HEK293 (cell line): ENCODE measurements at regions not wholly inside any gene's neighbourhood (a gene's known extent, or its start where the extent isn't known, plus 50 kb on each side); places are given as distances from the start of the nearest gene placed in this dataset.
A peak's percentile ranks its signal among the peaks of the same experiment; 100 is the strongest.

Experiments
- CTCF ChIA-PET: fragments of 350-600 bp; formaldehyde crosslinking; extraction: SDS; loops from one replicate; lab custom pipeline; 2021; ENCODE audit warnings: antibody characterized with exemption; lab: Yijun Ruan, JAX
- POLR2A ChIA-PET: fragments of 300-600 bp; formaldehyde crosslinking; extraction: SDS; loops from one replicate; lab custom pipeline; 2020; ENCODE audit warnings: antibody characterized with exemption, inconsistent platforms; lab: Yijun Ruan, JAX
- H3K27ac ChIP-seq: fragments of 200-500 bp; sonication (Bioruptor generic); 2 replicates; pipeline ENCODE4 v1.5.1; 2014; ENCODE audit warnings: low read depth, low read length, control low read depth, inconsistent platforms; ENCODE audit errors: extremely low read depth
- H3K36me3 ChIP-seq, 2 experiments: fragments of 200-500 bp in 1 of 2; sonication (Bioruptor generic) in 1 of 2; 1 replicate in 1 of 2; 2 replicates in 1 of 2; pipeline ENCODE4 v1.5.1; 2014 to 2017; ENCODE audit warnings: inconsistent platforms in 2 of 2, low read length in 2 of 2; ENCODE audit not compliant: control insufficient read depth in 2 of 2, insufficient read depth in 1 of 2
- H3K4me1 ChIP-seq: fragments of 200-500 bp; sonication (Bioruptor generic); 2 replicates; pipeline ENCODE4 v1.5.1; 2014; ENCODE audit warnings: mild to moderate bottlenecking, low read length, inconsistent platforms; ENCODE audit not compliant: control insufficient read depth, insufficient read depth
- H3K4me3 ChIP-seq: 2 replicates; pipeline ENCODE4 v1.5.1; 2011; ENCODE audit warnings: low read depth, mild to moderate bottlenecking, control low read depth, low read length, moderate library complexity
- H3K9me3 ChIP-seq: fragments of 200-500 bp; sonication (Bioruptor generic); 2 replicates; pipeline ENCODE4 v1.5.1; 2014; ENCODE audit warnings: low read depth, low read length, inconsistent platforms; ENCODE audit not compliant: control insufficient read depth, insufficient read depth
- EGR2 ChIP-seq: fragments of 450-650 bp; formaldehyde crosslinking; IDR thresholded peaks from 2 replicates; pipeline ENCODE4 v1.5.1; 2016; ENCODE audit warnings: low read depth, missing biosample characterization, missing genetic modification characterization
- HOXC10 ChIP-seq: sonication (generic); formaldehyde crosslinking; IDR thresholded peaks from 2 replicates; pipeline ENCODE4 v1.8.1; 2023; ENCODE audit warnings: mild to moderate bottlenecking, missing genetic modification reagents
- SETDB1 ChIP-seq: IDR thresholded peaks from one replicate; pipeline ENCODE4 v1.6.1; 2017; ENCODE audit warnings: mild to moderate bottlenecking, low read length, moderate library complexity, mixed read lengths; ENCODE audit not compliant: insufficient read length
- SP2 ChIP-seq: fragments of 450-650 bp; formaldehyde crosslinking; IDR thresholded peaks from 2 replicates; pipeline ENCODE4 v1.5.1; 2016; ENCODE audit warnings: missing biosample characterization, missing genetic modification characterization
- ZBTB20 ChIP-seq: fragments of 450-650 bp; formaldehyde crosslinking; IDR thresholded peaks from 2 replicates; pipeline ENCODE4 v1.5.1; 2016; ENCODE audit warnings: missing biosample characterization, missing genetic modification characterization
- ZFP37 ChIP-seq: fragments of 450-650 bp; formaldehyde crosslinking; IDR thresholded peaks from 2 replicates; pipeline ENCODE4 v1.5.1; 2016; ENCODE audit warnings: missing biosample characterization, missing genetic modification characterization
- ZNF155 ChIP-seq: fragments of 450-650 bp; formaldehyde crosslinking; IDR thresholded peaks from 2 replicates; pipeline ENCODE4 v1.5.1; 2016; ENCODE audit warnings: missing biosample characterization, missing genetic modification characterization
- ZNF280D ChIP-seq: fragments of 450-650 bp; formaldehyde crosslinking; IDR thresholded peaks from 2 replicates; pipeline ENCODE4 v1.5.1; 2016; ENCODE audit warnings: missing biosample characterization, missing genetic modification characterization
- ZNF362 ChIP-seq: fragments of 450-650 bp; formaldehyde crosslinking; IDR thresholded peaks from 2 replicates; pipeline ENCODE4 v1.5.1; 2016; ENCODE audit warnings: missing biosample characterization, missing genetic modification characterization
- ZNF510 ChIP-seq: fragments of 450-650 bp; formaldehyde crosslinking; IDR thresholded peaks from 2 replicates; pipeline ENCODE4 v1.5.1; 2018; ENCODE audit warnings: mild to moderate bottlenecking, missing genetic modification characterization, missing biosample characterization; ENCODE audit not compliant: insufficient replicate concordance
- ZNF654 ChIP-seq: fragments of 450-650 bp; formaldehyde crosslinking; IDR thresholded peaks from 2 replicates; pipeline ENCODE4 v1.5.1; 2016; ENCODE audit warnings: low read depth, missing biosample characterization, missing genetic modification characterization
- TF ChIP-seq, protein P1 (sequence below): fragments of 450-650 bp; formaldehyde crosslinking; IDR thresholded peaks from 2 replicates; pipeline ENCODE4 v1.5.1; 2016; ENCODE audit warnings: missing biosample characterization, missing genetic modification characterization
- TF ChIP-seq, protein P2 (sequence below): fragments of 450-650 bp; formaldehyde crosslinking; conservative IDR thresholded peaks from 2 replicates; pipeline ENCODE4 v1.5.1; 2016; ENCODE audit warnings: low read depth, missing biosample characterization, missing genetic modification characterization
- TF ChIP-seq, protein P3 (sequence below): fragments of 450-650 bp; formaldehyde crosslinking; IDR thresholded peaks from 2 replicates; pipeline ENCODE4 v1.5.1; 2016; ENCODE audit warnings: missing biosample characterization, missing genetic modification characterization, low read depth

- no peak overlapping the region for H3K4me3 ChIP-seq
- TF ChIP-seq, protein P1, sequence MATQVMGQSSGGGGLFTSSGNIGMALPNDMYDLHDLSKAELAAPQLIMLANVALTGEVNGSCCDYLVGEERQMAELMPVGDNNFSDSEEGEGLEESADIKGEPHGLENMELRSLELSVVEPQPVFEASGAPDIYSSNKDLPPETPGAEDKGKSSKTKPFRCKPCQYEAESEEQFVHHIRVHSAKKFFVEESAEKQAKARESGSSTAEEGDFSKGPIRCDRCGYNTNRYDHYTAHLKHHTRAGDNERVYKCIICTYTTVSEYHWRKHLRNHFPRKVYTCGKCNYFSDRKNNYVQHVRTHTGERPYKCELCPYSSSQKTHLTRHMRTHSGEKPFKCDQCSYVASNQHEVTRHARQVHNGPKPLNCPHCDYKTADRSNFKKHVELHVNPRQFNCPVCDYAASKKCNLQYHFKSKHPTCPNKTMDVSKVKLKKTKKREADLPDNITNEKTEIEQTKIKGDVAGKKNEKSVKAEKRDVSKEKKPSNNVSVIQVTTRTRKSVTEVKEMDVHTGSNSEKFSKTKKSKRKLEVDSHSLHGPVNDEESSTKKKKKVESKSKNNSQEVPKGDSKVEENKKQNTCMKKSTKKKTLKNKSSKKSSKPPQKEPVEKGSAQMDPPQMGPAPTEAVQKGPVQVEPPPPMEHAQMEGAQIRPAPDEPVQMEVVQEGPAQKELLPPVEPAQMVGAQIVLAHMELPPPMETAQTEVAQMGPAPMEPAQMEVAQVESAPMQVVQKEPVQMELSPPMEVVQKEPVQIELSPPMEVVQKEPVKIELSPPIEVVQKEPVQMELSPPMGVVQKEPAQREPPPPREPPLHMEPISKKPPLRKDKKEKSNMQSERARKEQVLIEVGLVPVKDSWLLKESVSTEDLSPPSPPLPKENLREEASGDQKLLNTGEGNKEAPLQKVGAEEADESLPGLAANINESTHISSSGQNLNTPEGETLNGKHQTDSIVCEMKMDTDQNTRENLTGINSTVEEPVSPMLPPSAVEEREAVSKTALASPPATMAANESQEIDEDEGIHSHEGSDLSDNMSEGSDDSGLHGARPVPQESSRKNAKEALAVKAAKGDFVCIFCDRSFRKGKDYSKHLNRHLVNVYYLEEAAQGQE (tag by site-specific recombination) = no peak
- no peak for TF ChIP-seq ZNF362
- TF ChIP-seq ZNF654 (tag by site-specific recombination) = peak; percentile 33
- TF ChIP-seq, protein P2, sequence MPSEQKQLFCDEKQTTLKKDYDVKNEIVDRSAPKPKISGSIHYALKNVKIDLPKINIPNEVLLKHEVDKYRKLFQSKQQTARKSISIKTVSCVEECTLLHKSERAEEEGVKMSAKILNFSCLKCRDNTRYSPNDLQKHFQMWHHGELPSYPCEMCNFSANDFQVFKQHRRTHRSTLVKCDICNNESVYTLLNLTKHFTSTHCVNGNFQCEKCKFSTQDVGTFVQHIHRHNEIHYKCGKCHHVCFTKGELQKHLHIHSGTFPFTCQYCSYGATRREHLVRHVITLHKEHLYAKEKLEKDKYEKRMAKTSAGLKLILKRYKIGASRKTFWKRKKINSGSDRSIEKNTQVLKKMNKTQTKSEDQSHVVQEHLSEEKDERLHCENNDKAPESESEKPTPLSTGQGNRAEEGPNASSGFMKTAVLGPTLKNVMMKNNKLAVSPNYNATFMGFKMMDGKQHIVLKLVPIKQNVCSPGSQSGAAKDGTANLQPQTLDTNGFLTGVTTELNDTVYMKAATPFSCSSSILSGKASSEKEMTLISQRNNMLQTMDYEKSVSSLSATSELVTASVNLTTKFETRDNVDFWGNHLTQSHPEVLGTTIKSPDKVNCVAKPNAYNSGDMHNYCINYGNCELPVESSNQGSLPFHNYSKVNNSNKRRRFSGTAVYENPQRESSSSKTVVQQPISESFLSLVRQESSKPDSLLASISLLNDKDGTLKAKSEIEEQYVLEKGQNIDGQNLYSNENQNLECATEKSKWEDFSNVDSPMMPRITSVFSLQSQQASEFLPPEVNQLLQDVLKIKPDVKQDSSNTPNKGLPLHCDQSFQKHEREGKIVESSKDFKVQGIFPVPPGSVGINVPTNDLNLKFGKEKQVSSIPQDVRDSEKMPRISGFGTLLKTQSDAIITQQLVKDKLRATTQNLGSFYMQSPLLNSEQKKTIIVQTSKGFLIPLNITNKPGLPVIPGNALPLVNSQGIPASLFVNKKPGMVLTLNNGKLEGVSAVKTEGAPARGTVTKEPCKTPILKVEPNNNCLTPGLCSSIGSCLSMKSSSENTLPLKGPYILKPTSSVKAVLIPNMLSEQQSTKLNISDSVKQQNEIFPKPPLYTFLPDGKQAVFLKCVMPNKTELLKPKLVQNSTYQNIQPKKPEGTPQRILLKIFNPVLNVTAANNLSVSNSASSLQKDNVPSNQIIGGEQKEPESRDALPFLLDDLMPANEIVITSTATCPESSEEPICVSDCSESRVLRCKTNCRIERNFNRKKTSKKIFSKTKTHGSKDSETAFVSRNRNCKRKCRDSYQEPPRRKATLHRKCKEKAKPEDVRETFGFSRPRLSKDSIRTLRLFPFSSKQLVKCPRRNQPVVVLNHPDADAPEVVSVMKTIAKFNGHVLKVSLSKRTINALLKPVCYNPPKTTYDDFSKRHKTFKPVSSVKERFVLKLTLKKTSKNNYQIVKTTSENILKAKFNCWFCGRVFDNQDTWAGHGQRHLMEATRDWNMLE = no peak
- no peak for TF ChIP-seq EGR2 (tag by site-specific recombination)
- no peak for TF ChIP-seq SP2 (tag by site-specific recombination)
- TF ChIP-seq SETDB1 = no peak
- TF ChIP-seq ZNF510 (tag by site-specific recombination) = no peak
- peak; percentile 92 for TF ChIP-seq ZBTB20 (tag by site-specific recombination)
- no peak for TF ChIP-seq ZFP37 (tag by site-specific recombination)
- no peak for TF ChIP-seq HOXC10 (CRISPR knock-in tag)
- TF ChIP-seq ZNF280D = no peak
- TF ChIP-seq, protein P3, sequence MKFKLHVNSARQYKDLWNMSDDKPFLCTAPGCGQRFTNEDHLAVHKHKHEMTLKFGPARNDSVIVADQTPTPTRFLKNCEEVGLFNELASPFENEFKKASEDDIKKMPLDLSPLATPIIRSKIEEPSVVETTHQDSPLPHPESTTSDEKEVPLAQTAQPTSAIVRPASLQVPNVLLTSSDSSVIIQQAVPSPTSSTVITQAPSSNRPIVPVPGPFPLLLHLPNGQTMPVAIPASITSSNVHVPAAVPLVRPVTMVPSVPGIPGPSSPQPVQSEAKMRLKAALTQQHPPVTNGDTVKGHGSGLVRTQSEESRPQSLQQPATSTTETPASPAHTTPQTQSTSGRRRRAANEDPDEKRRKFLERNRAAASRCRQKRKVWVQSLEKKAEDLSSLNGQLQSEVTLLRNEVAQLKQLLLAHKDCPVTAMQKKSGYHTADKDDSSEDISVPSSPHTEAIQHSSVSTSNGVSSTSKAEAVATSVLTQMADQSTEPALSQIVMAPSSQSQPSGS (tag by site-specific recombination) = no peak
- TF ChIP-seq ZNF155 (tag by site-specific recombination) = no peak
- POLR2A ChIA-PET = no interaction called here
- no peaks in the 10 kb centered on the region for H3K36me3 ChIP-seq
- H3K4me1 ChIP-seq = no peaks in the 10 kb centered on the region
- H3K9me3 ChIP-seq = no peaks in the 10 kb centered on the region
- CTCF ChIA-PET = interaction anchor here (0.5 to 6.0 kb wide), 32 partner anchors 10 to 342 kb away, joined by 3 to 73 read pairs (median 5); no protein-coding TSS in a partner anchor
- no peak overlapping the region for H3K27ac ChIP-seq
Observed at GRCh38 chr14:22320362-22320750, 268.7 kb downstream of the DAD1 start.
